Ovary (tissue), 7 donors: ENCODE measurements at regions not wholly inside any gene's neighbourhood (a gene's known extent, or its start where the extent isn't known, plus 50 kb on each side); places are given as distances from the start of the nearest gene placed in this dataset.
"Not testable (repeated sequence)": the region's sequence is repeated elsewhere in the genome, so short reads cannot be mapped to it uniquely, and the experiment has no call there.

Experiments used
- DNase-seq, 5 donors: peaks; one replicate each; pipeline ENCODE4 v3.0.0-alpha.2; 2019 to 2020
- H3K27ac ChIP-seq, 2 donors: fragments of 200-600 bp; one replicate each; pipeline versions ENCODE4 v1.5.1 to v1.8.0; 2019 to 2022
- H3K27me3 ChIP-seq: fragments of 200-600 bp; one replicate; pipeline ENCODE4 v1.8.0; 2022
- H3K36me3 ChIP-seq: fragments of 200-600 bp; sonication (generic); one replicate; pipeline ENCODE4 v1.5.1; 2019
- H3K4me1 ChIP-seq: one replicate; pipeline ENCODE4 v1.8.1; 2013; ENCODE audit warnings: mild to moderate bottlenecking, moderate library complexity; ENCODE audit not compliant: insufficient read depth
- H3K4me3 ChIP-seq: fragments of 200-600 bp; sonication (generic); one replicate; pipeline ENCODE4 v1.5.1; 2017
- H3K9me3 ChIP-seq, 2 donors: fragments of 200-600 bp in 1 of 2; sonication (generic) in 1 of 2; one replicate each; pipeline versions ENCODE4 v1.5.1 to v1.8.1; 2013 to 2019; ENCODE audit warnings: mild to moderate bottlenecking in 1 of 2, moderate library complexity in 1 of 2
- CTCF ChIP-seq, 3 donors: fragments of 450-650 bp in 2 of 3; fragments of 200-600 bp in 1 of 3; IDR thresholded peaks; one replicate each; pipeline versions ENCODE4 v1.5.1 to v1.8.0; 2016 to 2022; ENCODE audit warnings: antibody characterized with exemption in 3 of 3, mild to moderate bottlenecking in 1 of 3
- EP300 ChIP-seq: sonication (generic); formaldehyde crosslinking; IDR thresholded peaks from one replicate; pipeline ENCODE4 v1.6.1; 2017; ENCODE audit warnings: antibody characterized with exemption
- POLR2A ChIP-seq: fragments of 450-650 bp; IDR thresholded peaks from one replicate; pipeline ENCODE4 v1.6.1; 2017; ENCODE audit warnings: antibody characterized with exemption, mild to moderate bottlenecking, moderate library complexity
- WGBS, 3 donors: extraction: QIAGEN DNeasy Blood & Tissue Kit in 1 of 3; methylation state at CpG; one replicate each; pipeline versions ENCODE4 v1.1.5 to v1.1.7; 2013 to 2017; 5-methylcytosine and 5-hydroxymethylcytosine counted together
- intact Hi-C, 4 donors: fragments of 100-400 bp; cut with DNase I; formaldehyde crosslinking; loops; one replicate each; pipeline versions ENCODE4 v1.11.0 to v1.15.1; 2022 to 2023
- donor health status: DM: no; HTN: no; CAD: no; lungs with moderate emphysema.
- donor health status: DM: no; HTN: no; CAD: no.
- donor health status: Bipolar disorder and iron deficiency.
- donor health status: DM: no; HTN: no; CAD: no.
- donor health status: DM: yes; HTN: yes; CAD: no.

GRCh38 chr3:165994293-165994692 is 157.1 kb upstream of the BCHE start:
- Histone ChIP-seq H3K27ac (no peak overlapping the region), H3K9me3 (no peaks in the 10 kb centered on the region), H3K4me1 (no peaks in the 10 kb centered on the region), H3K4me3 (no peak overlapping the region), H3K36me3 (no peaks in the 10 kb centered on the region), H3K27me3 (no peaks in the 10 kb centered on the region)
- intact Hi-C loops, result no loop called here
- no peak for DNase-seq
- 27 to 57% (median 28%) methylated on average over 1 of the region's 1 CpG for WGBS, 3 donors
- TF ChIP-seq CTCF (IDR thresholded peaks at IDR 0.05) (no peak), POLR2A (no peak), EP300 (no peak)

DNA sequence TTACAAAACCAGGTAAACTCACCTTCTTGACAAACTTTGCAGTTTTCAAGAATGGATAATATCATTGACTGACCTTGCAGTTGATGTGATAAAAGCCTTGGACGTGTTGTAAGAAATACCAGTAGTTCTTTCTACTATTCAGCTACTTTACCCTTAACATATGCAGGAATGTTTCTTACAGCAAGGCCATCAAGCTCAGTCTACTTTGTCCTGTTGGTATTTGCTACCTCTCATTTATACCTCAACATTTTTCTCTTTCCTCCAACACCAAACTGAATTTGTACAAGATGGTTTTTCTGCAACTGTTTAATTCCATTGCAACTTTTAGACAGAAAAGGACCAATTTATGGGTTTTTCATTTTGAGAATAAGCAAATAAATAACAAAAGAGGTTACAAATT is 147.4 kb upstream of the BCHE start:
- H3K9me3 ChIP-seq, result no peaks in the 10 kb centered on the region
- intact Hi-C loops, result no loop called here
- H3K4me3 ChIP-seq, result no peak overlapping the region
- 38 to 49% (median 45%) methylated on average over 1 of the region's 1 CpG for WGBS, 3 donors
- no peaks in the 10 kb centered on the region for H3K36me3 ChIP-seq
- TF ChIP-seq POLR2A (no peak), EP300 (no peak), CTCF (IDR thresholded peaks at IDR 0.05) (no peak)
- no peak overlapping the region for H3K27ac ChIP-seq
- H3K4me1 ChIP-seq, result no peaks in the 10 kb centered on the region
- no peak for DNase-seq
- no peaks in the 10 kb centered on the region for H3K27me3 ChIP-seq

GRCh38 chr3:165983284-165983683 is 146.1 kb upstream of the BCHE start:
- no peak overlapping the region for H3K4me3 ChIP-seq

DNA sequence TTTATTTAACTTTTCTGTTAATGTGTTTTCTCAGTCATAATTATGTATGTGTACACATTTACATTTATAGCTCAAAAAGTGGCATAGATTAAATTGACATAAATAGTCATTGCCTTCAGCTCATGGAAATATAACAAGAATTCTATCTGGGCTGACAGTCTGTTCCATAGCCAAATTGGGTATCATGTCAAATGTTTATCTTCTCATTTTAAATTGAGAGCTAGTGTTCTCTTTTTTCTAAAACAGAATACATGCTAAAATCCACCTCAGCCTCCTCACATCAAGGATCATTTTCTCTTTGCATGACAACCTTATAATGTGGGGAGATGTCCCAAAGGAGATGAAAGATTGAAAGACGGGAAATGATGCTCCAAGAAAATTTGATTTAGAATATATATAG is 144.1 kb upstream of the BCHE start:
- Histone ChIP-seq H3K4me1 (no peaks in the 10 kb centered on the region), H3K27me3 (no peaks in the 10 kb centered on the region), H3K27ac (no peak overlapping the region), H3K9me3 (no peaks in the 10 kb centered on the region), H3K36me3 (no peaks in the 10 kb centered on the region), H3K4me3 (no peak overlapping the region)
- no peak for TF ChIP-seq EP300
- no peak for DNase-seq
- 85 to 94% (median 92%) methylated on average over 1 of the region's 1 CpG for WGBS, 3 donors
- intact Hi-C loops, result no loop called here

More at GRCh38 chr3:165983284-165983683, 146.1 kb upstream of the BCHE start:
- WGBS, 3 donors, result 37 to 49% (median 41%) methylated on average over 2 of the region's 2 CpGs
- TF ChIP-seq CTCF (IDR thresholded peaks at IDR 0.05), result no peak
- DNase-seq, result no peak
- Histone ChIP-seq H3K27ac (no peak overlapping the region), H3K4me1 (no peaks in the 10 kb centered on the region), H3K27me3 (no peaks in the 10 kb centered on the region), H3K36me3 (no peaks in the 10 kb centered on the region), H3K9me3 (no peaks in the 10 kb centered on the region)
- intact Hi-C loops, result no loop called here

DNA sequence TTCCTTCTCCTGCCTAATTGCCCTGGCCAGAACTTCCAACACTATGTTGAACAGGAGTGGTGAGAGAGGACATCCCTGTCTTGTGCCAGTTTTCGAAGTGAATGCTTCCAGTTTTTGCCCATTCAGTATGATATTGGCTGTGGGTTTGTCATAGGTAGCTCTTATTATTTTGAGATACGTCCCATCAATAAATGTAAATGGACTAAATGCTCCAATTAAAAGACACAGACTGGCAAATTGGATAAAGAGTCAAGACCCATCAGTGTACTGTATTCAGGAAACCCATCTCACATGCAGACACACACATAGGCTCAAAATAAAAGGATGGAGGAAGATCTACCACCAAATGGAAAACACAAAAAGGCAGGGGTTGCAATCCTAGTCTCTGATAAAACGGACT is 123.6 kb upstream of the BCHE start:
- intact Hi-C loops, H3K4me3 ChIP-seq, H3K9me3 ChIP-seq, H3K27ac ChIP-seq, H3K36me3 ChIP-seq, H3K27me3 ChIP-seq, H3K4me1 ChIP-seq, DNase-seq: not testable (repeated sequence)
- 69 to 91% (median 71%) methylated on average over 3 of the region's 3 CpGs for WGBS, 3 donors

- Histone ChIP-seq H3K36me3 (no peaks in the 10 kb centered on the region), H3K9me3 (no peaks in the 10 kb centered on the region), H3K4me1 (no peaks in the 10 kb centered on the region), H3K27me3 (no peaks in the 10 kb centered on the region), H3K4me3 (no peak overlapping the region), H3K27ac (no peak overlapping the region)
- TF ChIP-seq POLR2A, result no peak
- TF ChIP-seq EP300, result no peak
- TF ChIP-seq CTCF (IDR thresholded peaks at IDR 0.05), result no peak
- no peak for DNase-seq
- intact Hi-C loops, result no loop called here
- 87 to 92% (median 88%) methylated on average over 2 of the region's 2 CpGs for WGBS, 3 donors
These were observed 116.9 kb upstream of the BCHE start for GRCh38 chr3:165954171-165954570.
